ENCODE measurements at regions not wholly inside any gene's neighbourhood (a gene's known extent, or its start where the extent isn't known, plus 50 kb on each side); places are given as distances from the start of the nearest gene placed in this dataset.

- TF ChIP-seq EGR1 (IDR thresholded peaks at IDR 0.05; ENCODE audit: borderline replicate concordance in 1 of 2, low read depth in 2 of 2, low read length in 2 of 2): no peak
- TF ChIP-seq CHD4 (IDR thresholded peaks at IDR 0.05): no peak
- no peak for TF ChIP-seq KDM1A (IDR thresholded peaks at IDR 0.05; ENCODE audit: borderline replicate concordance)
Measured at GRCh38 chr1:193417945-193418744, 231.7 kb upstream of the B3GALT2 start (continued).

DNA sequence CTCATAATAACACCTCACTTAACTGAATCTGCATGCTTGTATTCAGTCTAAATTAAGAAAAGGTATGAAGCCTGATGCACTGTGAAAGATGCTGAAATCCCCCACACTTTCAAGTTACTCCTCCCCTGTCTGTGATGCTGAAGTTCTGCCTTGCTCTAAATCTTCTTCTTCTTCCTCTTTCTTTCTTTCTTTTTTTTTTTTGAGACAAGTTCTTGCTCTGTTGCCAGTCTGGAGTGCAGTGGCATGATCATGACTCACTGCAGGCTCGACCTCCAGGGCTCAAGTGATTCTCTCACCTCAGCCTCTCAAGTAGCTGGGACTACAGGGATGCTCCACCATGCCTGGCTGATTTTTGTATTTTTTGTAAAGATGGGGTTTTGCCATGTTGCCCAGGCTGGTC, 231.0 kb upstream of the B3GALT2 start:
- SMC1A ChIA-PET (ENCODE audit: uncharacterized antibody, unreplicated experiment): interaction anchor here (1.2 kb wide), 1 partner anchor 60 kb away, joined by 3 read pairs; no protein-coding TSS in a partner anchor
- BruUV-seq (replicated peaks): no TSS peak
- intact Hi-C loops (cut with micrococcal nuclease; ENCODE audit: unreplicated experiment) (no loop called here), in situ Hi-C loops (cut with MboI) (no loop called here)
- no peaks in the 10 kb centered on the region for H3K79me2 ChIP-seq (ENCODE audit: control insufficient read depth, insufficient read depth, low read length)
- no peaks in the 10 kb centered on the region; a peak in 1 of 4 replicates for H3K27me3 ChIP-seq (replicated peaks in 1 of 2; ENCODE audit: control insufficient read depth in 2 of 2, insufficient read depth in 2 of 2, low read length in 1 of 2)
- POLR2A ChIA-PET: no interaction called here
- H3K27ac ChIP-seq (ENCODE audit: control insufficient read depth, insufficient read depth): no peak overlapping the region
- TF ChIP-seq ZNF622 (IDR thresholded peaks at IDR 0.05): no peak
- 0% methylated on average over 1 of the region's 1 CpG for WGBS (ENCODE audit: insufficient coverage, insufficient replicate concordance, low lambda C conversion rate, missing lambda C conversion rate)
- H3K9ac ChIP-seq (ENCODE audit: control insufficient read depth, insufficient read depth, low read length): no peak overlapping the region
- no peak overlapping the region for H3K4me3 ChIP-seq
- no peaks in the 10 kb centered on the region for H3K9me3 ChIP-seq (replicated peaks; ENCODE audit: control insufficient read depth, insufficient read depth, low read length)
- H3K36me3 ChIP-seq (ENCODE audit: control insufficient read depth in 2 of 2, insufficient read depth in 2 of 2, low read length in 1 of 2): no peaks in the 10 kb centered on the region
- no peaks in the 10 kb centered on the region for H4K20me1 ChIP-seq (ENCODE audit: control insufficient read depth, insufficient read depth)
- no peak overlapping the region for H2AFZ ChIP-seq (ENCODE audit: control insufficient read depth, low read depth, low read length)
- no peak for FAIRE-seq
- DNase-seq (ENCODE audit: low read depth, low spot score): no peak
- RAD21 ChIA-PET (ENCODE audit: unreplicated experiment): interaction anchor here (0.6 kb wide), 1 partner anchor 809 kb away, joined by 3 read pairs; no protein-coding TSS in a partner anchor
- H3K4me2 ChIP-seq (ENCODE audit: control insufficient read depth, insufficient read depth): no peak overlapping the region
- no peaks in the 10 kb centered on the region for H3K4me1 ChIP-seq (ENCODE audit: control insufficient read depth, insufficient read depth, low read length)
- CTCF ChIA-PET: no interaction called here
- no peak for ATAC-seq
